T-helper 2 cell treated with Interferon-gamma antibody and Interleukin-4, amounts not matched to agents 100 ng/mL and 5 ng/mL, for 36 hours (primary cell): ENCODE measurements at regions not wholly inside any gene's neighbourhood (a gene's known extent, or its start where the extent isn't known, plus 50 kb on each side); places are given as distances from the start of the nearest gene placed in this dataset.

ENCODE experiments used
- intact Hi-C: fragments of 100-400 bp; cut with micrococcal nuclease; formaldehyde crosslinking; loops from one replicate; pipeline ENCODE4 v1.15.1; 2023

DNA sequence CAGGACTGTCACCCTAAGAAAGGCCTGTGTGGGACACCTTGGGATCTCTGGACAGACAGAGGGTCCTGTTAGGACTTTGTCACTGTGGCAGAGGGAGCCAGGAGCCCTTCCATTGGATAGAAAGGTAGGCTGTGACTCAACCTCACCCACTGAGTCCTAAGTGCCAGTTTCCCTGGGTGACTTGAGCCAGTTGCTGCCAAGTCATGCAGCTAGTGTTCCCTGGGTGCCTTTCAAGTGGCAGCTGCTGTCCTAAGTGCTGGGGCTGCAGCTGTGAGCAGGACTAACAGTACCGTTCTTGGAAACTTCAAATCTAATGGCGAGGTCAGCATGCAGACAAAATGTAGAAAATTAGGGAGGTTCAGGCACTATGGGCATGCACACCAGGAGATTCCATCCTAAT is 393.7 kb downstream of the TMEM135 start:
- intact Hi-C loops = no loop called here

- intact Hi-C loops = no loop called here
These were observed 393.1 kb downstream of the TMEM135 start for GRCh38 chr11:87430821-87431220.

GRCh38 chr11:87429996-87430395 is 392.3 kb downstream of the TMEM135 start:
- intact Hi-C loops = no loop called here

- intact Hi-C loops = no loop called here
These were observed 390.5 kb downstream of the TMEM135 start for GRCh38 chr11:87428266-87428665.

- intact Hi-C loops = no loop called here
These were observed 388.2 kb downstream of the TMEM135 start for GRCh38 chr11:87425943-87426342.

DNA sequence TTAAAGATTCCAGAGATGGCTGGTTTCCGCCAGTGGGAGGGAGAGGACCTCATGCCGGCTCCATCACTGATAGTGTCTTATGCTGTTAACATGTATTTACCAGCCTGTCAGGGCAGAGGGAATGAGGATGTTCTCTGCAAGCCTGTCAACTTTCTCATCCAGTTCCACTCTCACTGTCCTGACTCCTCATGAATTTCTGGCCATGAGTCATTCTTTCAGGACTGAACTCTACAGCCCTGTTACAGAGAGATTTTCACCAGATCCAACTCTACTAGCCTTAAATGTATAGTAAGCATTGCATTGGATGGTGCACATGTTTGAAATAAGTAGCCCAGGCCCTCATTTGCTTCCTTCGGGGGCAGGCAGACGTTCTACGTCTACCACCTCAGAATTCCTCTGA is 387.7 kb downstream of the TMEM135 start:
- intact Hi-C loops = no loop called here

- intact Hi-C loops = no loop called here
These were observed 385.4 kb downstream of the TMEM135 start for GRCh38 chr11:87423161-87423560.

DNA sequence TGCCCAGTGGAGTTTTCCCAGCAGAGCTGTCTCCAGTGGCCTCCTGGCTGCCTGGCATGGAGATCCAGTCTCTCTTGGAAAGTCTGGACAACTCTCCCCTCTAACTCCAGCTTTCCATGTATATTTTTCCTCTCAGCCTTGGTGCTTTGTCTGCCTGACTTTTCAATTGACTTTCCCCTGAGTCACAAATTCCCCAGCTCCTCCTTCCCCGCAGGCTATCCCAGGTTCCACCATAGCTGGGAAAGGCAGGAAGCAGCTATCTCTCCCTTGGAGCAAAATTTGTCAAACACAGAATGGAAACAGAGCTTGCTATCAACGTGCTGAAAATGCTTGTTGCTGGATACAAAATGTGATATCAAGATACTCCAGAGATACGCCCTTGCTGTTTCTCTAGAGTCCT is 384.8 kb downstream of the TMEM135 start:
- intact Hi-C loops = no loop called here

GRCh38 chr11:87421422-87421821 is 383.7 kb downstream of the TMEM135 start:
- intact Hi-C loops = loop anchor here (1.0 kb wide), 2 partner anchors 69 to 482 kb away; no protein-coding TSS in a partner anchor

DNA sequence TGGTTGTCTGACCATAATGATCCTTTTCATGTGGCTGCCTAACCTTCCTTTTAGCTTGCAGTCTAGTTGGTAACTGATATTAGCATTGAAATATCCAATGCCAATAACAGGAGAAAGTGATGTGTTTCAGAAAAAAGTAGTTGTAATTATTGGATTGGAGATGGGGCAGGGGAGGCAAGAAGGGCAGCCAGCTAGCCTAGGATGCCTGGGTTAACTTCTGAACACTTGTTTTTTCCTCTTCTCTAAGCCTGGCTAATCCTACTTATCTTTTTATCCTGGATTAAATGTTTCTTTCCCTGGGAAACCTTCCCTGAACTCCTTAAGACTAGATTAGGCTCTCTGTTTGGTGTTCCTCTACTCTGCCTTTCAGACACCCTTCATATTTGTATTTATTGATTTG is 380.2 kb downstream of the TMEM135 start:
- intact Hi-C loops = no loop called here

DNA sequence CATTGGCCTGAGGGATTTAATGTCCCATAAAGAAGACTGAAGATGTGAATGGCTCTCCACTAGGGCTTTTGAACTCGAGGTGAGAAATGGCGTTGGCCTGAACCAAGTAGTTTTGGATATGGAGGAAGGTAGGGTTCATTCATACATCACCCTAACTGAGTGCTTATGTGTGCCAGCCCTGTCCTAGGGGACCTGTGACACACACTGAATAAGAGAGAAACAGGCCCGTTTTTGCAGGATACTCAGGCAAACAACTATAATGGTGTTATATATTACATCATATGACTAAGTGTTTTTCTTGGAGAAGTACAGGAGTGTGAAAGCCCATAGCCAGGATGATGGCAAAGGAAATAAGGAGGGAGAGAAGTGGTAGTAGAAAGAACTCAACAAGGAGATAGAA is 368.1 kb downstream of the TMEM135 start:
- intact Hi-C loops = no loop called here

GRCh38 chr11:87405356-87405755 is 367.6 kb downstream of the TMEM135 start:
- intact Hi-C loops = no loop called here

- intact Hi-C loops = no loop called here
These were observed 363.9 kb downstream of the TMEM135 start for GRCh38 chr11:87401653-87402052.

- intact Hi-C loops = no loop called here
These were observed 361.6 kb downstream of the TMEM135 start for GRCh38 chr11:87399341-87399740.

GRCh38 chr11:87398931-87399330 is 361.2 kb downstream of the TMEM135 start:
- intact Hi-C loops = no loop called here

DNA sequence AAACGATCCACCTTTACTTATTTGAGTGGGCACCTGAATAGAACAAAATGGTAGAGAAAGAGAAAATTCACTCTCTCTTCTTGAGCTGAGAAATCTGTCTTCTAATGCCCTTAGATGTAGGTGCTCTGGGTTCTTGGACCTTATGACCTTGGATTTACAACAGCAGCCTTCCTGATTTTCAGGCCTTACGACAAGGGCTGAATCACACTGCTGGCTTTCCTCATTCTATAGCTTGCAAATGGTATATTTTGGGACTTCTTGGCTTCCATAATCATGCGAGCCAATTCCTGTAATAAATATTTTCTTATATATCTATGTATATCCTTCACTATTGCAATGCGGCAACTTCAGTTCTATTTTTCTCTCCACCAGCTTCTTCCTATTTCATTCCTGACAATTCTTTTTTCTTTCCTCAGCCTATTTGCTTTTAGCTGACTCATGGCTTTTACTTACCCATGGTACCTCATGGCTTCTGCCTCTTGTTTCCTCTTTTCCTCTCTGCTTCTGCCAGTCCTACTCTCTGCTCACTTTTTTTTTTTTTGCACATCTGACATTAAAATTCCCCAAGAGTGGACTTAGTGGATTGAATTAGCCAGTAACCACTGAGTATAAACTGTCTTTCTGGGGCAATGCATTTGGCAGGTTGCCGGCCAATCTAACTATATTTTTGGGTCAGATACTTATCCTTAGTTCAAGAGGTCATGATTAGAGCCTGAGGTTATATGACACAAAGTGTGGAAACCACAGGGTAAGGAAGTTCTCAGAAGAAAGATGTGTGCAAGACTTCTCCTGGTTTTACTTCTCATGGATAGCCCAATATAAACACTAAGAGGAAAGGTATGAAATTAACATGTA is 359.5 kb downstream of the TMEM135 start:
- intact Hi-C loops = no loop called here

DNA sequence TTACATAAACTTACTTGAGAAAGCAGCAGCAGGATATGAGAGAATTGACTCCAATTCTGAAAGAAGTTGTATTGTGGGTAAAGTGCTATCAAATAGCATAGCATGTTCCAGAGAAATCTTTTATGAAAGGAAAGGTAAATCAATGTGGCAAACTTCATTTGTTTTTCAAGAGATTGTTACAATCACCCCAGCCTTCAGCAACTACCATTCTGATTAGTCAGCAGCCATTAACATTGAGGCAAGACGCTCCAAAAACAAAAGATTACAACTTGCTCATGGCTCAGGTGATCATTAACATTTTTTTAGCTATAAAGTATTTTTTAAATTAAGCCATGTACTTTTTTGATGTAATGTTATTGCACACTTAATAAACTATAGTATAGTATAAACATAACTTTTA is 357.2 kb downstream of the TMEM135 start:
- intact Hi-C loops = no loop called here

- intact Hi-C loops = no loop called here
These were observed 354.9 kb downstream of the TMEM135 start for GRCh38 chr11:87392665-87393064.

- intact Hi-C loops = no loop called here
These were observed 353.8 kb downstream of the TMEM135 start for GRCh38 chr11:87391496-87391895.

DNA sequence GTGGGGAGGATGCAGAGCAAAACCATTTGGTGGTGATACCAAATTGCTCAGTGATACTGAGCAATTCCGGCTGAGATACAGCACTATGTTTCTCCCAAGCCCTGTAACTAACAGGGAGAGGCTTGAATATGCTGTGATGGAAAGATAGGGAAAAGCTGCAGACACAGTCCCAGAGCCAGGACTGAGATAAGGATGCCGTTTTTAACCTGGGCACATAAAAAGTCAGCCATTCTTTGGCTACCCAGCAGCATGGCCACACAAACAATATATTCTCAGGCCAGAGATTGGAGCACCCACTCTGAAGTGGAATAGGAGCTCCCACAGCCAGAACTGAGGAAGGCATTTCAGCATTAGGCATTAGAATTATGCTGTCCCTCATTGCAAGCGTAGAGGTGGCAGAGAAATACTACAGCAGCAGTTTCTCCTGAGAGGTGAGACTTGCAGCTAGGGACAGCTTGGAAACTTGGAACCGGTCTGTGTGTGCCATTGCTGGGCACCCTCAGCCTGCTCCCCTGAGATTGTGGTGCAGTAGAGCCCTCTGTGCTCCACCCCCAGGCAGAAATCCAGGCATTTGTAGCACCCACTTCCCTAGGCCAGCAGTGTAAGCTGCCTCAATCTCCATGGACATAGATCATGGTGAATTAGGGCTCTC is 346.5 kb downstream of the TMEM135 start:
- intact Hi-C loops = no loop called here

DNA sequence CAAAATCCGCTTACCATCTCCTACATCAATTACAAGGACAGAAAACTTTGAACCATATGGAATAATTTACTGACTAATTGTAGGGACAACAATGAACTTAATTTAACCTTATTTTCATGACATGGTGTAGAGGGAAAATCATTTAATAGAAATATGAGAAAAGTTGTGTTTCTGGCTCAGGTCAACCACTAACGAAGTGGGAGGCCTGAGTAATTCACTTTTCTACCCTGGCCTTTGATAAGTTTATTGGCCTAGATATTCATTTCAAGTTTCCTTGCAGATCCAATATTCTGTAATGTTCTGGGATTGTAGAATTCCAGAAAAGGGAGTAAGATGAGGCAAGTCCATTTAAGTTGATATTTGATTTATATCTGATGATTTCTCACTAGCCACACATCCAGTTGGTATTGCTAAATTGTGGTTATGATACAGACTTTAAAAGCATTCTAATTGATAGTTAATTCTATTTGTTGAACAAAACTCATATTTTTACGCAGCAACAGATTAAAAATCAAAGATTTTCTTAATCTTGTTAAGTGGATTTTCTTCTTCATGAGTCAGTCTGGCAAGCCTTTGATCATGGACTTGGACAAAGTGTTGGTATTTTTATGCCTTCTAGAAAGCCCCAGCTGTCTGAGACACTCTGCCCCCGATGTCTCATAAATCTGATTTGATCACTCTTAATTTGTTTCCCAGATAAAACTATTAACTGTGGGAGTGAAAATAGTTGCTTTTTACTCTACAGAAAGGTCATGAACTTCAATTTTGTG is 336.5 kb downstream of the TMEM135 start:
- intact Hi-C loops = no loop called here
